Esophagus muscularis mucosa (tissue), 4 donors: ENCODE measurements at regions not wholly inside any gene's neighbourhood (a gene's known extent, or its start where the extent isn't known, plus 50 kb on each side); places are given as distances from the start of the nearest gene placed in this dataset.

ENCODE experiments used
- CTCF ChIP-seq, 3 experiments: fragments of 200-600 bp in 2 of 3; fragments of 450-650 bp in 1 of 3; sonication (generic) in 2 of 3; IDR thresholded peaks; one replicate each; pipeline ENCODE4 v1.5.1; 2017 to 2019; ENCODE audit warnings: antibody characterized with exemption in 3 of 3, mild to moderate bottlenecking in 2 of 3, moderate library complexity in 1 of 3
- EP300 ChIP-seq: sonication (generic); formaldehyde crosslinking; IDR thresholded peaks from one replicate; pipeline ENCODE4 v1.6.1; 2017; ENCODE audit warnings: antibody characterized with exemption
- POLR2A ChIP-seq: fragments of 450-650 bp; IDR thresholded peaks from one replicate; pipeline ENCODE4 v1.6.1; 2017; ENCODE audit warnings: antibody characterized with exemption, moderate library complexity, mild to moderate bottlenecking, low read depth

- TF ChIP-seq CTCF (IDR thresholded peaks at IDR 0.05), result no peak
- TF ChIP-seq POLR2A, result no peak
- no peak for TF ChIP-seq EP300
Measured at GRCh38 chr20:16848061-16848460, 99.9 kb downstream of the OTOR start.
